ENCODE measurements at regions not wholly inside any gene's neighbourhood (a gene's known extent, or its start where the extent isn't known, plus 50 kb on each side); places are given as distances from the start of the nearest gene placed in this dataset.

GRCh38 chr16:79543219-79543618 is 57.3 kb downstream of the MAF start:
- in situ Hi-C loops (cut with MboI; ENCODE audit: low pct_unique_long_range_greater_than_20kb, low sequenced_read_pairs, unreplicated experiment): no loop called here
- no peak for DNase-seq (ENCODE audit: low spot score)
- no peak for TF ChIP-seq CTCF (IDR thresholded peaks at IDR 0.05; ENCODE audit: extremely low read depth, insufficient read depth, missing control alignments)

GRCh38 chr16:79542237-79542774 is 58.2 kb downstream of the MAF start:
- in situ Hi-C loops (cut with MboI; ENCODE audit: low pct_unique_long_range_greater_than_20kb, low sequenced_read_pairs, unreplicated experiment): no loop called here
- DNase-seq (ENCODE audit: low spot score): no peak
- TF ChIP-seq CTCF (IDR thresholded peaks at IDR 0.05; ENCODE audit: extremely low read depth, insufficient read depth, missing control alignments): no peak

GRCh38 chr16:79540825-79541595 is 59.5 kb downstream of the MAF start:
- no peak for DNase-seq (ENCODE audit: low spot score)
- in situ Hi-C loops (cut with MboI; ENCODE audit: low pct_unique_long_range_greater_than_20kb, low sequenced_read_pairs, unreplicated experiment): no loop called here
- TF ChIP-seq CTCF (IDR thresholded peaks at IDR 0.05; ENCODE audit: extremely low read depth, insufficient read depth, missing control alignments): no peak

GRCh38 chr16:79537584-79537983 is 63.0 kb downstream of the MAF start:
- no peak for TF ChIP-seq CTCF (IDR thresholded peaks at IDR 0.05; ENCODE audit: extremely low read depth, insufficient read depth, missing control alignments)
- no peak for DNase-seq (ENCODE audit: low spot score)
- in situ Hi-C loops (cut with MboI; ENCODE audit: low pct_unique_long_range_greater_than_20kb, low sequenced_read_pairs, unreplicated experiment): no loop called here

GRCh38 chr16:79536958-79537357 is 63.6 kb downstream of the MAF start:
- TF ChIP-seq CTCF (IDR thresholded peaks at IDR 0.05; ENCODE audit: extremely low read depth, insufficient read depth, missing control alignments): no peak
- in situ Hi-C loops (cut with MboI; ENCODE audit: low pct_unique_long_range_greater_than_20kb, low sequenced_read_pairs, unreplicated experiment): no loop called here
- no peak for DNase-seq (ENCODE audit: low spot score)

GRCh38 chr16:79535130-79535529 is 65.4 kb downstream of the MAF start:
- in situ Hi-C loops (cut with MboI; ENCODE audit: low pct_unique_long_range_greater_than_20kb, low sequenced_read_pairs, unreplicated experiment): no loop called here
- TF ChIP-seq CTCF (IDR thresholded peaks at IDR 0.05; ENCODE audit: extremely low read depth, insufficient read depth, missing control alignments): no peak
- no peak for DNase-seq (ENCODE audit: low spot score)

Measured in GM13977 (cell line).